Heart left ventricle (tissue), 16 donors: ENCODE measurements at regions not wholly inside any gene's neighbourhood (a gene's known extent, or its start where the extent isn't known, plus 50 kb on each side); places are given as distances from the start of the nearest gene placed in this dataset.

Experiments used
- ATAC-seq, 4 donors: fragments of 200-7000 bp; cut with Tn5 transposase; one replicate each; pipeline ENCODE4 v1.9.1; 2020 to 2022; ENCODE audit warnings: moderate library complexity in 4 of 4, mild to moderate bottlenecking in 3 of 4, moderate number of reproducible peaks in 1 of 4
- DNase-seq, 5 donors: peaks; one replicate each; pipeline ENCODE4 v3.0.0-alpha.2; 2020
- H3K27ac ChIP-seq, 12 donors: fragments of 200-600 bp; sonication (generic) in 4 of 12; one replicate each; pipeline versions ENCODE4 v1.5.0 to v1.8.0; 2016 to 2022; ENCODE audit warnings: mild to moderate bottlenecking in 2 of 12
- H3K27me3 ChIP-seq, 9 donors: fragments of 200-600 bp; sonication (generic) in 2 of 9; one replicate each; pipeline versions ENCODE4 v1.5.1 to v1.8.0; 2016 to 2022; ENCODE audit warnings: mild to moderate bottlenecking in 3 of 9
- H3K36me3 ChIP-seq, 9 donors: fragments of 200-600 bp; sonication (generic) in 2 of 9; one replicate each; pipeline versions ENCODE4 v1.5.0 to v1.8.0; 2018 to 2022; ENCODE audit warnings: mild to moderate bottlenecking in 2 of 9
- H3K4me1 ChIP-seq, 12 donors: fragments of 200-600 bp; sonication (generic) in 4 of 12; one replicate each; pipeline versions ENCODE4 v1.5.0 to v1.8.0; 2016 to 2022; ENCODE audit warnings: mild to moderate bottlenecking in 3 of 12
- H3K4me3 ChIP-seq, 12 donors: fragments of 200-600 bp; sonication (generic) in 4 of 12; one replicate each; pipeline versions ENCODE4 v1.5.0 to v1.8.0; 2017 to 2022; ENCODE audit warnings: mild to moderate bottlenecking in 9 of 12, moderate library complexity in 4 of 12
- H3K9me3 ChIP-seq, 12 donors: fragments of 200-600 bp; sonication (generic) in 4 of 12; one replicate each; pipeline versions ENCODE4 v1.5.0 to v1.8.0; 2016 to 2022; ENCODE audit warnings: mild to moderate bottlenecking in 1 of 12
- POLR2A ChIP-seq, 2 donors: fragments of 450-650 bp; IDR thresholded peaks; one replicate each; pipeline ENCODE4 v1.6.1; 2017; ENCODE audit warnings: antibody characterized with exemption in 2 of 2, mild to moderate bottlenecking in 2 of 2, moderate library complexity in 2 of 2
- WGBS, 4 donors: extraction: QIAGEN DNeasy Blood & Tissue Kit in 2 of 4; methylation state at CpG; one replicate each; pipeline versions ENCODE4 v1.1.5 to v1.1.7; 2013 to 2018; 5-methylcytosine and 5-hydroxymethylcytosine counted together
- intact Hi-C, 10 donors: fragments of 100-400 bp; cut with DNase I; formaldehyde crosslinking; loops; one replicate each; pipeline versions ENCODE4 v1.11.1 to v1.14.2; 2022
- TF ChIP-seq, protein P1 (sequence below), 12 donors: fragments of 200-600 bp; sonication (generic) in 4 of 12; IDR thresholded peaks; one replicate each; pipeline versions ENCODE4 v1.5.0 to v1.8.0; 2018 to 2022; ENCODE audit warnings: antibody characterized with exemption in 12 of 12, mild to moderate bottlenecking in 5 of 12
- donor health status: ischemic (EF 13 %, LVEDD 7.1; RV severe dilation, severe dysfunction).
- donor health status: healthy with polysubstance abuse.
- donor health status: DM: no; HTN: yes; CAD: no.
- donor health status: DM: no; HTN: no; CAD: no.
- donor health status: ischemic (EF 25% LVEDD 6.9; RV normal size, moderate dysfunction).
- donor health status: ischemic (EF 25% LVEDD 5.7; RV mildly dilated, moderate dysfunction).
- donor health status: healthy.
- donor health status: DM: yes; HTN: yes; CAD: no.
- donor health status: ischemic (EF 35%, LVEDD 5.7; RV mildly dilated, moderate dysfunction).
- donor health status: nonischemic (EF 11% LVEDD 7.7; RV severe dilation, severe dysfunction).
- donor health status: DM: yes; HTN: yes; CAD: no.
- donor health status: PGD.
- donor health status: ischemic (EF 29% LVEDD 5.4; RV normal size, mild dysfunction).
- donor health status: nonischemic (EF 23%, LVEDD 6.1; RV moderate dilation, normal function).

DNA sequence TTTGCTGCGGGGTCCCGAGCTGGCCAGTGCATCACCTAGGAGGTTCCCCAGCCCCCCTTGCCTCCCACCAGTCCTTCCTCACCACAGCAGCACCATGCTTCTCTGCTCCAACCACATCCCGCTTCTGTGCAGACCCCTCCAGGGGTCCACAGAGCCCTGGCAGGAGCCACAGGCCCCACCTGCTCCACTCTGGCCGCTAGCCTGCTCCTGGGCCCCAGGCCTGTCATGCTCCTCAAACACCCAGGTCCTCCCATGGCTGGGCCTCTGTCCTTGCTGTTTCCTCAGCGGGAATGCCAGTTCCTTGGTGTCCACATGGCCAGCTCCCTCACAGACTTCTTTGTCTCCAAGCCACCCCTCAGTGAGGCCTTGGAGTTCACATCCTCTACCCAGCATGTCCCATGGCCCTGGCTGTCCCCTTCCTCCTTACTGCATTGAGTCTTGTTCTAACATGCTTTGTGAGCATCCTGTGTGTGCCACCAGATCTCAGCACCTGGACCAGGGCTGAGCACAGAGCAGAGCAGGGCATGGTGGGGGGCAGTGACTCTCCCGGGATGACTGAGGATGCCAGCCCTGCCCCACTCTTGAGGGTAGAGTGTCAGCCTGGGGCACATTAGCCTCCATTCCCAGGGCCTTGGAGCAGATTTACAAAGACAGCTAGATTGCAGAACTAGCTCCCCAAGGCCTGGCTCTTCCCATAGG is 201.0 kb upstream of the HS6ST1 start:
- Histone ChIP-seq H3K27me3 (no peaks in the 10 kb centered on the region), H3K9me3 (peaks cover 0 to 6% (median 0%) of the 10 kb centered on the region in 12 donors), H3K4me3 (no peak overlapping the region), H3K27ac (no peak overlapping the region), H3K4me1 (peaks cover 0 to 11% (median 0%) of the 10 kb centered on the region in 12 donors), H3K36me3 (no peaks in the 10 kb centered on the region)
- DNase-seq (peak in 1 of 5 donors; percentile 33), ATAC-seq (no peak)
- WGBS, 4 donors: 87 to 97% (median 92%) methylated on average over 5 to 6 of the region's 6 CpGs
- TF ChIP-seq POLR2A (IDR thresholded peaks at IDR 0.05): no peak
- TF ChIP-seq, protein P1, sequence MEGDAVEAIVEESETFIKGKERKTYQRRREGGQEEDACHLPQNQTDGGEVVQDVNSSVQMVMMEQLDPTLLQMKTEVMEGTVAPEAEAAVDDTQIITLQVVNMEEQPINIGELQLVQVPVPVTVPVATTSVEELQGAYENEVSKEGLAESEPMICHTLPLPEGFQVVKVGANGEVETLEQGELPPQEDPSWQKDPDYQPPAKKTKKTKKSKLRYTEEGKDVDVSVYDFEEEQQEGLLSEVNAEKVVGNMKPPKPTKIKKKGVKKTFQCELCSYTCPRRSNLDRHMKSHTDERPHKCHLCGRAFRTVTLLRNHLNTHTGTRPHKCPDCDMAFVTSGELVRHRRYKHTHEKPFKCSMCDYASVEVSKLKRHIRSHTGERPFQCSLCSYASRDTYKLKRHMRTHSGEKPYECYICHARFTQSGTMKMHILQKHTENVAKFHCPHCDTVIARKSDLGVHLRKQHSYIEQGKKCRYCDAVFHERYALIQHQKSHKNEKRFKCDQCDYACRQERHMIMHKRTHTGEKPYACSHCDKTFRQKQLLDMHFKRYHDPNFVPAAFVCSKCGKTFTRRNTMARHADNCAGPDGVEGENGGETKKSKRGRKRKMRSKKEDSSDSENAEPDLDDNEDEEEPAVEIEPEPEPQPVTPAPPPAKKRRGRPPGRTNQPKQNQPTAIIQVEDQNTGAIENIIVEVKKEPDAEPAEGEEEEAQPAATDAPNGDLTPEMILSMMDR (IDR thresholded peaks at IDR 0.05): no peak
- intact Hi-C loops: loop anchor here in 1 of 10 donors (10.0 kb wide), 1 partner anchor 195 kb away; no protein-coding TSS in a partner anchor

DNA sequence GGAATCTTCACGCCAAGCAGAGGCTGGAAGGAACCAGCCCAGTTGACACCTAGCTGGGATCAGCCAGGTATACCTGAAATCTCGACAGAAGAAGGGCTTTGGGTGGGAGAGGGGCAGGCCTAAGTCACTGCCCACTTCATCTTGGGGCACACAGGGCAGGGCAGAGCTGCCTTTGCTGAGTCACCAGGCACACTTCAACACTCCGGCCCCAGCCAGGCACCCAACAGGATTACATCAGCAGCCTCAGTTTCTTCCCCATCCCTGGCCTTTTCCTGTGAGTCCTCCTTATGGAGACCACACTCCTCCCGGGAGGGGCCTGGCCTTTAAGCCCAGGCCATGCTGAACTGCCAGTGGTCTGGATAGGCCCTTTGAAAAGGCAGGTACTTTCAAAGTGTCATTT is 201.7 kb upstream of the HS6ST1 start:
- DNase-seq: peak in 1 of 5 donors; percentile 31
- Histone ChIP-seq H3K36me3 (no peaks in the 10 kb centered on the region), H3K4me3 (no peak overlapping the region), H3K9me3 (peaks cover 0 to 6% (median 0%) of the 10 kb centered on the region in 12 donors), H3K27me3 (no peaks in the 10 kb centered on the region), H3K4me1 (peaks cover 0 to 11% (median 0%) of the 10 kb centered on the region in 12 donors), H3K27ac (no peak overlapping the region)
- intact Hi-C loops: loop anchor here in 1 of 10 donors (10.0 kb wide), 1 partner anchor 196 kb away; no protein-coding TSS in a partner anchor
- ATAC-seq: no peak
- 85 to 96% (median 87%) methylated on average over 4 of the region's 4 CpGs for WGBS, 4 donors
- TF ChIP-seq, protein P1 (IDR thresholded peaks at IDR 0.05): no peak
- no peak for TF ChIP-seq POLR2A (IDR thresholded peaks at IDR 0.05)

DNA sequence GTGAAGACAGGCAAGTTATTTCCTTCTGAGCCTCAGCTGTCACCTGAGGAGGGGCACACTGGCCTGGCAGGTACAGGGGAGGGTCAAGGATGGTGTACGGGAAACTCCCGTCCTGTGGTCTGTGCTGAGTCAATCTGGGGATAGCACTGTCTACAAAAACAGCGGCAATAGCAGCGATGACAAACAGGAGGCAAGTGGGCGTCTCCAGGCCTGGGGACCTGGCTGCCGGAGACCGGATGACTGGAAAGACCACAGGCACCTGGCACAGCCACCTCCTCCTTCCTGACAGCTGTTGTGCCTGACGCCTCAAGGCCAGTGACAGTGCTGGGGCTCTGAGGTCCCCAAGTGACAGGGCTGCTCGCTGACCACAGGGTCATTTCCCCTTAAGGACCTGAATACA is 202.1 kb upstream of the HS6ST1 start:
- no peaks in the 10 kb centered on the region for H3K27me3 ChIP-seq
- no peak for ATAC-seq
- intact Hi-C loops: loop anchor here in 1 of 10 donors (10.0 kb wide), 1 partner anchor 196 kb away; no protein-coding TSS in a partner anchor
- peaks cover 0 to 11% (median 0%) of the 10 kb centered on the region in 12 donors for H3K4me1 ChIP-seq
- H3K36me3 ChIP-seq: no peaks in the 10 kb centered on the region
- no peak overlapping the region for H3K27ac ChIP-seq
- WGBS, 4 donors: 71 to 95% (median 78%) methylated on average over 6 to 9 of the region's 9 CpGs
- no peak for TF ChIP-seq POLR2A (IDR thresholded peaks at IDR 0.05)
- TF ChIP-seq, protein P1 (IDR thresholded peaks at IDR 0.05): no peak
- H3K9me3 ChIP-seq: peaks cover 0 to 6% (median 0%) of the 10 kb centered on the region in 12 donors
- DNase-seq: no peak
- no peak overlapping the region for H3K4me3 ChIP-seq

DNA sequence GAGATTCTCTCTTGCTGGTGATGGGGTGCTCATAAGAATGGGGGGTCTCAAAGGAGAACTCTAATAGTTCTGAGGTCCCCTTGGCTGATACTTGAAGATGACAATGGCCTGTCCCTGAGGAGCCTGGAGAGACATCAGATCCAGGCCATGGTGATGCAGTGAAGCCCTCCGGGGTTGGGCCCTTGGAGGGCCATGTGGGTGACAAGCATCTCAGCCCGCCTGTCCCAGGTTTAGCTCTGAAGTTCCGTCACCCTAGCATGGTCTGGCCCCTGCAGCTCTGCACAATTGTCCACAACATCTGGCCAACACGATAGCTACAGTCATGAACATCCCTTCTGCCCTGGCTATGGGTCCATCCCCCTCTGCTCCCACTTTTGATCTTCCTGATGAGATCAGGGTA is 202.8 kb upstream of the HS6ST1 start:
- Histone ChIP-seq H3K27ac (no peak overlapping the region), H3K9me3 (peaks cover 0 to 6% (median 0%) of the 10 kb centered on the region in 12 donors), H3K4me3 (no peak overlapping the region), H3K4me1 (peaks cover 0 to 11% (median 0%) of the 10 kb centered on the region in 12 donors), H3K36me3 (no peaks in the 10 kb centered on the region), H3K27me3 (no peaks in the 10 kb centered on the region)
- no peak for ATAC-seq
- TF ChIP-seq, protein P1 (IDR thresholded peaks at IDR 0.05): no peak
- TF ChIP-seq POLR2A (IDR thresholded peaks at IDR 0.05): no peak
- 85 to 100% (median 89%) methylated on average over 1 to 4 of the region's 4 CpGs for WGBS, 4 donors
- no peak for DNase-seq
- intact Hi-C loops: loop anchor here in 1 of 10 donors (10.0 kb wide), 1 partner anchor 197 kb away; no protein-coding TSS in a partner anchor
